HG03175 (cell line): ENCODE measurements at regions not wholly inside any gene's neighbourhood (a gene's known extent, or its start where the extent isn't known, plus 50 kb on each side); places are given as distances from the start of the nearest gene placed in this dataset.
"Not testable (repeated sequence)": the region's sequence is repeated elsewhere in the genome, so short reads cannot be mapped to it uniquely, and the experiment has no call there.

ENCODE experiments used
- ATAC-seq: cut with Tn5 transposase; IDR thresholded peaks from one replicate; pipeline ENCODE4 v1.9.1; 2021; ENCODE audit warnings: mild to moderate bottlenecking, moderate library complexity; ENCODE audit not compliant: unreplicated experiment

DNA sequence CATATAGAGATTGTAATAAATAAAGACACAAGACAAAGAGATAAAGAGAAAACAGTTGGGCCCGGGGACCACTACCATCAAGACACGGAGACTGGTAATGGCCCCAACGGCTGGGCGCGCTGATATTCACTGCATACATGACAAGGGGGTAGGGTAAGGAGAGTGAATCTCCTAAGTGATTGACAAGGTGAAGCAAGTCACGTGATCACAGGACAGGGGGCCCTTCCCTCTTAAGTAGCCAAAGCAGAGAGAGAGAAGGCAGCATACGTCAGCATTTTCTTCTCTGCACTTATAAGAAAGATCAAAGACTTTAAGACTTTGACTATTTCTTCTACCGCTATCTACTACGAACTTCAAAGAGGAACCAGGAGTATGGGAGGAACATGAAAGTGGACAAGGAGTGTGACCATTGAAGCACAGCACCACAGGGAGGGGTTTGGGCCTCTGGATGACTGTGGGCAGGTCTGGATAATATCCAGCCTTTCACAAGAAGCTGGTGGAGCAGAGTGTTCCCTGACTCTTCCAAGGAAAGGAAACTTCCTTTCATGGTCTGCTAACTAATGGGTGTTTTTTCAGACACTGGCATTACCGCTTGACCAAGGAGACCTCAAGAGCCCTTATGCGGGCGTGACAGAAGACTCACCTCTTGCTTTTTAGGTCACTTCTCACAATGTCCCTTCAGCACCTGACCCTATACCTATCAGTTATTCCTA, 75.6 kb downstream of the MRPL39 start:
- not testable (repeated sequence) for ATAC-seq

DNA sequence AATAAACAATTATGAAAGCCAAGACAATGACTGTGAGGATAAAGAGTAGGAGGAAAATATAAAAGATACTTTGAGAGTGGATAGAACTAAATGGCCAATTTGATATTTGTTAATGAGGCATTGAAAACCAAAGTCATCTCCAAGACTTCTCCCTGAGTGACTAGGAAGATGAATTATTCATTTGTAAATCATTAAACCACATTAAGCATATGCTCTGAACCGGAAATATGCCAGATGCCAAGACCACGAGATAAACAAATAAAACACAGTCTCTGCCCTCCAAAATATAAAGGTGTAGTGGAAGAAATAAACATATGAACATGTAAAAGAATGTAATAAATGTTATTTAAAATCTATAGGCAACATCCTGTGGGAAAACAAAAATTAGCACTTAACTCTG, 78.8 kb downstream of the MRPL39 start:
- no peak for ATAC-seq

DNA sequence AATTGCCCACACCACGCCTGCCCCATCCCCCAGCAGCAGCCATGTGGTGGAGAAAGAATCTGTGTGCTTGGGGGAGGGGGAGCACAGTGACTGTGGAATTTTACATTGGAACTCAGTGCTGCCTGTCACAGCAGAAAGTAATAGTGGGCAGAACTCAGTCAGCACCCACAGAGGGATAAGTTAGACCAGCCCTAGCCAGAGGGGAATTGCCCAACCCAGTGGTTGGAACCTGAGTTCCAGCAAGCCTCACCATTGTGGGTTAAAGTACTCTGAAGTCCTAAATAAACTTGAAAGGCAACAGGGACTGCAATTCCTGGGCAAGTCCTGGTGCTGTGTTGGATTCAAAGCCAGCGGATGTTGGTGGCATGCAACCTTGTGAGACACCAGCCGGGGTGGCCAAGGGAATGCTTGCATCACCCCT, 88.8 kb downstream of the MRPL39 start:
- ATAC-seq: no peak

DNA sequence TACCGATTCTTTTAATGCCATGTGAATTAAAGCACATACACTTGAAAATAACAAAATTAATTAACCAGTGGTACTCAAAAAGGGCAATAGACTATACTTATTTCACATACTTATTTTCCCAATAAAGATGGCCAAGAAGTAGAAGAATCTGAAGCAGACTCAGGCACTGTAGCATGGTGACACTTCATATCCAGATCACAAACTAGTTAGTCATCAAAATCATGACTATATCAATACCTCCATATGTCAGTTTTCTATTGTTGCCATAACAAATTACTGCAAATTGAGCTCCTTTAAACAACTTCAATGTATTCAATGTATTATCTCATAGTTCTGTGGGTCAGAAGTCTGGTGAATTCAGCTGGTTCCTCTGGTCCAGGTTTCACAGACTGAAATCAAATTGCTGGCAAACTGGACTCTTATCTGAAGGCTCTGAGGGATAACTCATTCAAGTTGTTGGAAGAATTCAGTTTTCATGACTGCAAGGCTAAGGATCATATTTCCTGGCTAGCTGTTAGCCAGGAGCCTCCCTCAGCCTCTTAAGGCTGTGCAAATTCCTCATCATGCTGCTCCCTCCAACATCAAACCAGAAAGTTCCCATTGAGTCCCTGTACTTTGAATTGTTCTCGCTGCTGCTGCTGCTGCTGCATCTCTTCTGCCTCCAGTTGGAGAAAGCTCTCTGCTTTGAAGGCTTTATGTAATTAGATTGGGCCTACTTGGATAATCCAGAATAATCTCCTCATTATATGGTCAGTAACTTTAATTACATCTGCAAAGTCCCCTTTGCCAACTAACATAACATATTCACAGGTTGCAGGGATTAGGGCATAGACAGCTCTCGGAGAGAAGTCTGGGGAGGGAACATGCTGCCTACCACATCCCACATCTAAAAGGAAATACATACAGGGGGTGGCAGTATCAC, 91.5 kb downstream of the MRPL39 start:
- ATAC-seq: no peak

DNA sequence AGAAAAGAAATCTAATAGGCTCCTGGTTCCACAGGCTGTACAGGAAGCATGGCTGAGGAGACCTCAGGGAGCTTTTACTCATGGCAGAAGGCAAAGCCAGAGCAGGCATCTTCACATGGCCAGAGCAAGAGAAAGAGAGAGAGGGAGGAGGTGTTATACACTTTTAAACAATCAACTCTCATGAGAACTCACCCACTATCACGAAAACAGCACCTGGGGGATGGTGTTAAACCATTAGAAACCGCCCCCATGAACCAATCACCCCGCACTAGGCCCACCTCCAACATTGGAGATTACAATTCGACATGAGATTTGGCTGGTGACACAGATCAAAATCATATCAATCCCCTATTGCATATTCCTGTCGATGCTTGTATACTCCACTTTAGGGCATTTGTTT, 93.5 kb downstream of the MRPL39 start:
- no peak for ATAC-seq

DNA sequence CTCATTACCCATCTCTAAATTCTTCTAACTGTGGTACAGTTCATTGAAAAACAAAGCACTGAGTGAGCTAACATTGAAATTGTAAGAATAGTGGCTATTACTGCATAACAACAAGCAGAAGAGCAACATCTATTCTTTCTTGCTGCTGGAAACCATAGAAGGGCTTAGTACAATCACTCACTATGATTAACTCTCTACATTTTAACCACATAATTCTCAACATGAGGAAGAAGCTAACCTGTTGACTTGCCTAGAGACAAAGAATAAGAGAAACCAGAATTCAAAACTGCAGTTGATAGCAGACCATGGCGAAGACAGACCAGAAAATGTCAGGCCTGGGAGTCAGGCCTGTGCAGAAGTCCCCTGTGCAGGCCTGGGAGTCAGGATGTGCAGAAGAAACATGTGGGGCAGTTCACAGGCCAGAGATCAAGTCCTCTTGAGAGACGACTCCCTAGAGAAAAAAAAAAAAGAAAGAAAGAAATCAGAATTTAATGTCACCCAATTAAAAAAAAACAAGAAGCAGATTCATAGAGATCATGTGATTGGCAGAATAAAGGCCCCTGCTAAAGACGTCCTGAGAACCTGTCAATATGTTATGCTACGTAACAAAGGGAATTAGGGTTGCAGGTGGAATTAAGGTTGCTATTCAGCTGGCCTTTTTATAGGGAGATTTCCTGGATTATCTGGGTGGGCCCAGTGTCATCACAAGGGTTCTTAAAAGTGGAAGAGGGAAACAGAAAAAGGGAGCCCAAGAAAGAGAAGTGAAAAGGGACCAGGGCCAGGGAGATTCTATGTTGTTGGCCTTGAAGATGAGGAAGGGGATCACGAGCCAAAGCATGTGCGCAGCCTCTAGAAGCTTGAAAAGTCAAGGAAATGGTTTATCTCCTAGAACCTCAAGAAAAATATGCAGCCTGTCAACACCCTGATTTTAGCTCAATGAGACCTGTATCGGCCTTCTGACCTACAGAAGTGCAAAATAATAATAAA, 94.9 kb downstream of the MRPL39 start:
- ATAC-seq: no peak

DNA sequence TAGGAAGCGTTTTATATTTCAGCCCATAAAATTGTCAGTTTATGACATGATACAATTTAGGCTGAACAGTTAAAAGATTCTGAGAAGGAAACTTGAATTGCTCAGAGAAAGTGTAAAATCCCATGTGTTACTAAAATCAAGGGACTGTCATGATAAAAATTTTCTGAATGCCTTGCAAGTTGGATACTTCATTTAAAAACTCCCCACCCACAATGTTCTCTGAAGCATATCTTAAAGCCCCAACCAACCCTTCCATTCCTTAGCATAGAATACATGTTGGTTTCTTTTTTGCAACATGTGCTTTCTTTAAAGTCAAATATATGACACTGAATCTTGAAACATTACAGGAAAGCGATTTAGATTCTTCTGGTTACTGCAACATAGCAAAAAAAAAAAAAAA, 97.4 kb downstream of the MRPL39 start:
- ATAC-seq: peak; percentile 45

DNA sequence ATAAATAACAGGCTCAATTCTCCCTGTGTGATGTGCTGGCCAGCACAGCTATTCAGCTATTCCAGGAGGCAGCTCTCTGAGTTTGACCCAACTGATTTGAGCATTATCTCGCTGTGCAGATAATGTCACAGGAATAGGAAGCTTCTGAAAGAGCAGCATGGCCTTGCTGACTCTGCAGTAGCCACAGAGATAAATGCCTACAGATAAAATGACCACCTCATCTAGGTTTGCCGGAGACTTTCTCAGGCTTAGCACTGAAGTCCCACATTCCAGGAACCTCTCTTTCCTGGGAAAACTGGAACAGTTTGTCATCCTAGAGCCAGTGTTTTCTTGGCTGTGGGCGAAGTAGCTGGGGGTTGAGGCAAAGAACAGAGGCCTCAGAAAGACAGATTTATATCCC, 98.9 kb downstream of the MRPL39 start:
- ATAC-seq: no peak

DNA sequence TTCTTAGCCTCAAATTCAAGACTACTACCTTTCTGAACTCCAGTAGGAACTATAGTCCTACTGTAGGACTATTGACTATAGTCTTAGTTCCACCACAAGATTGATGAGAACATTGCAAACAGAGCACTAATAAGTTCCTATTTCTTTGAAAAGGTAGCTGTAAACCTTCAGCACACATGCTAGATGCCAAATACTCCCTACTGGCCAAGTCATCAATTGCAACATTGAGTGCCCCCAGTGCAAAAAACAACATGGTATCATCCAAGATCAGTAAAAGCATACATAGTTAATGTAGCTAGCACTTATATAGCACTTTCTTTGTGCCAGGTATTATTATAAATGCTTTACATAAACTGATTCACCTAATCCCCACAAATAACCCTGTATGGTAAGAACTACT, 99.8 kb downstream of the MRPL39 start:
- ATAC-seq: peak; percentile 66

DNA sequence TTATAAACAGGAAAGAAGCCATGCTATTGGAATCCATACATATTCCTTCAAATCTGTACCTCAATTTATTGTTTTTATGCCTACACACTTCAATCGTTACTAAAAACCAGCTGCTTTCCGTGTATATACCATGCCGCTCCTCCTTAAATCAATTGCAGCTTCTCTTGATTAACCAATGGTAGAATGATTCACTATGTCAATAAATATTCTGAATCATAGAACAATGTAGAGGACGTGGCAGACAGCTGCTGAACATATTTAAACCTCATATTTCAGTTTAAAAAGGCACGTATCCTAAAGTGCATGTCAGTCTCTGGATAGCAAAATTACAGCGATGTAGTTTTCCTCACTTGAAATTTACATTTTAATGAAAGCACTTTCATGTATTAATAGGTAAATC, 100.4 kb downstream of the MRPL39 start:
- ATAC-seq: no peak

DNA sequence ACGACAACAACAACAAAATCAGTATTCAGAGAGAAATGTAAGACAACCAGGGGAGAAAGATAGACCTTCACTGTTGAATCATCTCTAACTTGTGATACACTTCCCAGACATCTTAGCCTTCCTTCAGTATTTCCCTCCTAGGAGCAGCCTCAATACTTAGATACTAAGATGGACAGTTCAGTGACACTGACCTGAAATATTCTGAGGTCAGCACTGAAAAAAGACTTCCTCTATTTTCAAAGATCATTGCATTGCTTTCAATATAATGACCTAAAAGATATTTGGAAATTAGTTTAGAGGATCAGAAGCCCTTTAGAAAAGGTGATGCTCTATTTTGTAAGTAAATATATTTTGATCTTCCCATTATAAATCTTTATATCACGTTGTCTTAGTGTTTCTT, 101.0 kb downstream of the MRPL39 start:
- no peak for ATAC-seq

DNA sequence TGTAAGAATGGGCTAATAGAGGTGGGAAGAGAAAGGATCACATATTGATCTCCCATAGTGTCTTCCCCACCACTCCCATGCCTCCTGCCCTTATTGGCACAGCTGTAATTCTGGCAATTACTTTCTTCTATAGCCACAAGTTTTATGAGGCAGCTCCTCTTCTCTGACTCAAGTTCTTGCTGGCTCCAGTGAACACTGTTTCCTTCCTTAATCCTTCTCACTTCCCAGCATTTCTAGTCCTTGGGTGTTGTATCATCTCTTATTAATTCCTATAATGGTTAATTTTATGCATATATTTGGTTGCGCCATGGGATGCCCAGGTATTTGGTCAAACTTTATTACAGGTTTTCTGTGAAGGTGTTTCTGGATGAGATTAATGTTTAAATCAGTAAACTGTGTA, 103.3 kb downstream of the MRPL39 start:
- no peak for ATAC-seq

DNA sequence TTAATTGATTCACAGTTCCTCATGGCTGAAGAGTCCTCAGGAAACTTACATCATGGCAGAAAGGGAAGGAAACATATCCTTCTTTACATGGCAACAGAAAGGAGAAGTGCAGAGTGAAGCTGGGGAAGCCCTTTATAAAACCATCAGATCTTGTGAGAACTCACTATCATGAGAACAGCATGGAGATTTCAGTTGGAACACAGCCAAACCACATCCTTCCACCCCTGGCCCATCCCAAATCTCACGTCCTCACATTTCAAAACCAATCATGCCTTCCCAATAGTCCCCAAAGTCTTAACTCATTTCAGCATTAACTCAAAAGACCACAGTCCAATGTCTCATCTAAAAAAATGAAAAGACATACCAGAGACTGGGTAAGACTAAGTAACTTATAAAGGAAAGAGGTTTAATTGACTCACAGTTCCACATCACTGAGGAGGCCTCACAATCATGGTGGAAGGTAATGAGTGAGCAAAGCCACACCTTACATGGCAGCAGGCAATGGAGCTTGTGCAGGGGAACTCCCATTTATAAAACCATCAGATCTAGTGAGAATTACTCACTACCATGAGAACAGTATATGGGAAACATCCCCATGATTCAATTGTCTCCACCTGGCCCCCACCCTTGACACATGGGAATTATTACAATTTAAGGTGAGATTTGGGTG, 105.2 kb downstream of the MRPL39 start:
- peak; percentile 58 for ATAC-seq

DNA sequence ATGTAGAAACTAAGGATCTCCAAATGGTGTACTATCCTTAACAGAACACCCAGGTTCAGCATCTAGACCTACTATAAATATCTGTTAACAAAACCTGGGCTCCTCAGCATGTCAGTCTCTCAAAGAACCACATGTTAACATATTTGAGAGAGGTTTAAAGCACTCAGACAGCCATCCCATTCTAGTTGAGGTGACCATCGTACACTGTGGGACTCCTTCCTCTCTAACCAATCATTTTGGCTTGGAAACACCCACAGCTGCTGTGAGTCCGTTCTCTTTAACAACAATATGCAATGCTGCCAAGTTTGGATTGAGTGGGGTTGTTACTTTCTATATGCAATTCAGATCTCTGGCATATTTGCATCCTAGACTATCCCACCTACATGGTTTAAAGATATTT, 105.8 kb downstream of the MRPL39 start:
- peak; percentile 36 for ATAC-seq

DNA sequence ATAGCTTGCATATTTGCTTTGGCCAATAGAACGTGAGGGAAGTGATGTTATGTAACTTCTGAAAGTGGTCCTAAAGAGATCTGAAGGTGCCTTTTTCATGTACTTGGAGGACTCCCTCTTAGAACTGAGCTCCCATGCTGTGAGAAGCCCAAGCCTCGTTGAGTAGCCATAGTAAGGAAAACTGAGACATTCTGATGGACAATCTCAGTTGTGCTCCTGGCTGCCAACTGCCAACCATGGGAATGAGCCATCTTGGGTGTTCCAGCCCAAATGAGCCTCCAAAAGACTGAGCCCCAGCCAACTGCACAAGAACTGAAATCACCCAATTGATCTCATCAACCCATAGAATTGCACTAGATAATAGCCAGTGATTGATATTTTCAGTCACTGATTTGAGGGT, 106.7 kb downstream of the MRPL39 start:
- no peak for ATAC-seq

DNA sequence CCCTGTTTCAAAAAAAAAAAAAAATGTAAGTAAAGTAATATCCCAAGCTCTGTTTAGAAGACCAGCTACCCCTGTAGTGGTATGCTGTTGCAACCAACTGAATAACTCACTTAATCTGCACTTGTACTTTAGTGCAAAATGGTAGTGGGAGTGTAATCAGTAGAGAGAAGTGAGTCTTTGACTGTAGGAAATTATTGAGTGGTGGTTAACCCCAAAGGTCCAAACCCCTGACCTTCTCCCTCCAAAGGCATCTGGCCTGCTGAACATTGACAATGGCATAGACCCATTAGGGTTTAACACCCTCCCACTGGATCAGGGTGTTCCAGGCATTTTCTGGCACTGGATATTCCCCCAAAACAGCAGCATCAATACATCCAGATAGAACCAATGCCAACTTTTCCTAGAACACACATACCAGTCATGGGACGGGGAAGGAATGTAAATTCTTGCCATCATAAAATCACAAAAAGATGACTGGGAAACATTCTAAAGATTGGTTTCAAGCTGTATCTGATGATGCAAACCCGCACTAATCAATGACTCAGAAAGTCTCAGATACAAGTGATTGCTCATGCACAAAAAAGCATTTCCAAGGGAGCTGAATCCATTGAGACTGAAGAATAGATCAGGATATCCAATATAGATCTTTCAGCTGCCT, 110.3 kb downstream of the MRPL39 start:
- ATAC-seq: no peak

DNA sequence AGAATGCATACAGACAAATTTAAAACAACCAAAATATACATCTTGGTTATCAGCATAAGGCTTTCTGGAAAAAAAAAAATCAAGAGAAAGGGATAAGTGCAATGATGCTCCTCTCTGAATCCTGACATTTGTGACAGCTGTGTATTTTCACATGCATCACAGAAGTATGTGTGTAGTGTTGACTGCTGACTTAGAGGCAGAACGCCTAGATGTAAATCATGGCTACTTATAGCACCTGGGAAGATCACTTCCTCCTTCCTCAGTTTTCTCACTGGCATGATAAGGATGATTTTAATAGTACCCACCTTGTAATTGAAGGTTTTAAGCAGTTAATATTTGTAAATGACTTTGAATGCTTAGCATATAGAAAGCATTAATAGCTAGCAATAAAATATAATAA, 112.5 kb downstream of the MRPL39 start:
- no peak for ATAC-seq

DNA sequence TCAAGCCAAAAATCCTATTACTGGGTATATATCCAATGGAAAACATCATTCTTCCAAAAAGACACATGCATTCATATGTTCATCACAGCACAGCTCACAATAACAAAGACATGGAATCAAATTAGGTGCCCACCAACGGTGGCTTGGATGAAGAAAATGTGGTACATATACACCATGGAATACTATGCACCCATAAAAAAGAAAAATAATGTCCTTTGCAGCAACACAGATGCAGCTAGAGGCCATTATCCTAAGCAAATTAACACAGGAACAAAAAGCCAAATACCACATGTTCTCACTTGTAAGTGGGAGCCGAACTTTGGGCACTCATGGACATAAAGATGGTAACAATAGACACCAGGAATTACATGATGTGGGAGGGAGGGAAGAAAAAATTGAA, 113.6 kb downstream of the MRPL39 start:
- ATAC-seq: no peak

DNA sequence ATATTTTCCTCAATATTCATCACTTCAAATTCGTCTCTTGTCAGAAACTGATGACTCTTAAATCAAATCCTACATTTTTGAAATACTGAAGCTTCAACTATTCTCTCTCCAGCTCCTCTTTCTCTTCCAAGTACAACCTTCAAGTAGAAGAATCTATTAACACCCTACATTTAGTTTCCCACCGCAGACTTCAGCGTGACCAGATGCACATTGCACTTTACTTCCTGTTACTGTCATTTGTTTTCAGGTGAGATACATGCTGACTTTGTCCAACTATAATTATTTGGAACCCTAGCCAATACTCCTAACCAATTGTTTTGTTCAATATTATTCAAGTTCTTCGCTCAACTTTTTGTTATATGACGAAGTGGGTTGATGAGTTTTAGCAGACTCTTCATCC, 116.0 kb downstream of the MRPL39 start:
- ATAC-seq: no peak

DNA sequence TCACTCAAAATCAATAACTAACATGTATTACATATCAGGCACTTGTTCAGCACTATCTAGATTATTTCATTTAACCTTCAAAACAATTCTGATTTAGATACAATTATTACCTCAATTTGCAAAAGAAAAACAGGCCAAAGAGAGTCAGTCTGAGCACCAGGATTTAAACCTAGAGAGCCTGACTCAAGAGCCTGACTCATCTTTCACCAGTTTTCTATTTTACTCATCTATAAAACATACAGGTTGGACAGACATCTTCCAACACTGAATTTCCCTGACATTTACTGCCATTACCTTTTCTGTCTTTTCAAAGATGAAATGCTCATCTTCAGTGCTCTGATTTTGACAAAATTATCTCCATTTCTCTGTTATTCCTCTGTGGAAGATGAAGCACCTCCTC, 116.5 kb downstream of the MRPL39 start:
- no peak for ATAC-seq
